Amniotic epithelial cell (primary cell): ENCODE measurements at regions not wholly inside any gene's neighbourhood (a gene's known extent, or its start where the extent isn't known, plus 50 kb on each side); places are given as distances from the start of the nearest gene placed in this dataset.

Source experiments
- DNase-seq: peaks from one replicate; pipeline ENCODE4 v3.0.0-alpha.2; 2010; ENCODE audit warnings: low read depth

- DNase-seq: no peak
Observed at GRCh38 chr5:3542769-3543168, 52.9 kb upstream of the IRX1 start.

GRCh38 chr5:3542158-3542557, 53.5 kb upstream of the IRX1 start:
- DNase-seq: no peak

- no peak for DNase-seq
Observed at GRCh38 chr5:3538886-3539285, 56.7 kb upstream of the IRX1 start.

GRCh38 chr5:3537942-3538341, 57.7 kb upstream of the IRX1 start:
- no peak for DNase-seq

- no peak for DNase-seq
Observed at GRCh38 chr5:3535414-3536211, 60.0 kb upstream of the IRX1 start.

GRCh38 chr5:3534997-3535396, 60.6 kb upstream of the IRX1 start:
- DNase-seq: no peak

- DNase-seq: no peak
Observed at GRCh38 chr5:3531320-3531986, 64.2 kb upstream of the IRX1 start.

GRCh38 chr5:3530251-3530650, 65.4 kb upstream of the IRX1 start:
- no peak for DNase-seq

- DNase-seq: no peak
Observed at GRCh38 chr5:3526551-3527185, 69.0 kb upstream of the IRX1 start.

- no peak for DNase-seq
Observed at GRCh38 chr5:3522491-3522890, 73.1 kb upstream of the IRX1 start.

- no peak for DNase-seq
Observed at GRCh38 chr5:3518576-3518975, 77.1 kb upstream of the IRX1 start.

- DNase-seq: no peak
Observed at GRCh38 chr5:3518051-3518450, 77.6 kb upstream of the IRX1 start.

GRCh38 chr5:3517348-3517747, 78.3 kb upstream of the IRX1 start:
- DNase-seq: no peak

GRCh38 chr5:3512361-3513095, 83.1 kb upstream of the IRX1 start:
- DNase-seq: no peak

GRCh38 chr5:3511934-3512333, 83.7 kb upstream of the IRX1 start:
- no peak for DNase-seq

GRCh38 chr5:3511519-3511918, 84.1 kb upstream of the IRX1 start:
- no peak for DNase-seq

- no peak for DNase-seq
Observed at GRCh38 chr5:3510642-3511417, 84.8 kb upstream of the IRX1 start.

GRCh38 chr5:3509290-3509689, 86.3 kb upstream of the IRX1 start:
- DNase-seq: no peak

- no peak for DNase-seq
Observed at GRCh38 chr5:3508395-3508794, 87.2 kb upstream of the IRX1 start.

- DNase-seq: no peak
Observed at GRCh38 chr5:3490957-3491507, 104.6 kb upstream of the IRX1 start.

GRCh38 chr5:3489239-3489843, 106.3 kb upstream of the IRX1 start:
- no peak for DNase-seq
